BLaER1 treated with 17β-estradiol and CSF1 and Interleukin-3, amounts not matched to agents 10 nM and 100 nM (cell line): ENCODE measurements at regions not wholly inside any gene's neighbourhood (a gene's known extent, or its start where the extent isn't known, plus 50 kb on each side); places are given as distances from the start of the nearest gene placed in this dataset.

Source experiments
- H3K27ac ChIP-seq, 11 experiments: shearing (Covaris generic); formaldehyde crosslinking; 2 replicates each; pipeline ENCODE4 v1.8.1; 2022
- H3K27me3 ChIP-seq, 11 experiments: shearing (Covaris generic); formaldehyde crosslinking; 2 replicates each; pipeline ENCODE4 v1.8.1; 2022
- H3K36me3 ChIP-seq, 11 experiments: shearing (Covaris generic); formaldehyde crosslinking; 2 replicates each; pipeline ENCODE4 v1.8.1; 2022
- H3K4me1 ChIP-seq, 10 experiments: shearing (Covaris generic); formaldehyde crosslinking; 2 replicates each; pipeline ENCODE4 v1.8.1; 2022
- H3K4me2 ChIP-seq, 11 experiments: shearing (Covaris generic); formaldehyde crosslinking; 2 replicates each; pipeline ENCODE4 v1.8.1; 2022
- H3K4me3 ChIP-seq, 10 experiments: shearing (Covaris generic); formaldehyde crosslinking; 2 replicates each; pipeline ENCODE4 v1.8.1; 2022
- H3K9ac ChIP-seq, 11 experiments: shearing (Covaris generic); formaldehyde crosslinking; 2 replicates each; pipeline ENCODE4 v1.8.1; 2022
- H3K9me3 ChIP-seq, 11 experiments: shearing (Covaris generic); formaldehyde crosslinking; replicated peaks in 1 of 11; 2 replicates each; pipeline ENCODE4 v1.8.1; 2022
- H4K20me1 ChIP-seq, 11 experiments: shearing (Covaris generic); formaldehyde crosslinking; 2 replicates each; pipeline ENCODE4 v1.8.1; 2022
- Cebpa-rat ChIP-seq, 11 experiments: shearing (Covaris generic); IDR thresholded peaks; 2 replicates each; pipeline ENCODE4 v1.8.1; 2022

DNA sequence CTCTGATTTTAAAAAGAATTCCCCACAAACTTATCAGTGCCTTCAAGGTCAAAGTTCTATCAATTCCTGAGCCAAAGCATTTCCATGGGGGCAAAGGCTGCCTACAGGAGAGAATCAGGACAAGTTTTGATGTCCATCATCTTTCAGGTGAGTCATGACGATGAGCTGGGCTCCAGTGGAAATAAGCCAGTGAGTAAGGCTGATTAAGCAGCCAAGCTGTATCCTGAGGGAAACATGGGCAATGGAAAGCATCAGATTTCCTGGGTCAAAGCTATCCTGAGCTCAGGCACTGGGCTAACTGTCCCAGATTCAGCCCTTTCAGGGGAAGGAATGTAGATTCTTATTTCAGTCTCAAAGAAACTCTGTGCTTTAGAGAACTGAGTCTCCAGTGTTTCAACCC is 377.4 kb downstream of the CD109 start:
- no peaks in the 10 kb centered on the region for H3K4me1 ChIP-seq
- no peaks in the 10 kb centered on the region for H3K27me3 ChIP-seq
- no peak for TF ChIP-seq Cebpa-rat (IDR thresholded peaks at IDR 0.05)
- H4K20me1 ChIP-seq, result no peaks in the 10 kb centered on the region
- H3K27ac ChIP-seq, result no peak overlapping the region
- no peaks in the 10 kb centered on the region for H3K9me3 ChIP-seq
- H3K9ac ChIP-seq, result no peak overlapping the region
- H3K4me2 ChIP-seq, result no peak overlapping the region
- no peaks in the 10 kb centered on the region for H3K36me3 ChIP-seq
- no peak overlapping the region for H3K4me3 ChIP-seq

DNA sequence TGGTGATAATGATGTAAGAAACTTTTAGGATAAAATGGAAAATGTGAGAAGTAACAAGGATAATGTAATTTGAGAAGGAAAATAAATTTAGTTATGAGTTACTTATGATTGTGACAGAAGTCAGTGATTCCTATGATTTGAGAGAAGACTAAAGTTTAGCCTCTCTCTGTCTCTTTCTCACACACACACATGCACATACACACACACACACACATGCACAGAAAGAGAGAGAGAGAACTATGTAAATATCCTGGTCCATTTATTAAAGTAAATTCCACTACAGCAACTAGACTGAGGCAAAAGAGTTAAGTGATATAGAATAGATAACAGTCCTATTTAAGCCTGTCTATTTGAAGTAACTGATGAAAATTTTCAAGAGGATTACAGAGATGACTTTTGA is 375.2 kb downstream of the CD109 start:
- no peak overlapping the region for H3K9ac ChIP-seq
- no peaks in the 10 kb centered on the region for H3K36me3 ChIP-seq
- H4K20me1 ChIP-seq, result no peaks in the 10 kb centered on the region
- no peak for TF ChIP-seq Cebpa-rat (IDR thresholded peaks at IDR 0.05)
- H3K4me3 ChIP-seq, result no peak overlapping the region
- no peak overlapping the region for H3K27ac ChIP-seq
- peaks cover 0 to 12% (median 0%) of the 10 kb centered on the region in 10 experiments; a peak in 7 of 20 replicates for H3K4me1 ChIP-seq
- H3K27me3 ChIP-seq, result no peaks in the 10 kb centered on the region
- no peak overlapping the region for H3K4me2 ChIP-seq
- no peaks in the 10 kb centered on the region for H3K9me3 ChIP-seq

DNA sequence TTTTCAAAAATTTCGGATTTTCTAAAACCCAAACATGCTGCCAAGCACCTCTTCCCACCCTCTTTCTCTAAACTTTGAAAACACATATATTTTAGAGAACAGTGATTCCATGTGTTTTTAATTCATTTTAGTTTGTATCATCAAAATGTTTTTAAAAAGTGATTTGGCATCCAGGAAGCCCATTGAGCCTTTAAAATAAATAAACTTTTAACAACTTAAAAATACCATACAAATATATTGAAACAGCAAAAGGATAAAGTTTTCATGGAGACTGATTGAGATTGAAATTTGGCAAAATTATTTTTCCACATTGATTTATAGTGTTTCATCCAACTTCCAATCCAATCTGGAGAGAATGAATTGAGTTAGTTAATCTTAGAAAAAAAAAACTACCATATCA is 374.7 kb downstream of the CD109 start:
- H3K9me3 ChIP-seq, result no peaks in the 10 kb centered on the region
- no peak for TF ChIP-seq Cebpa-rat (IDR thresholded peaks at IDR 0.05)
- no peaks in the 10 kb centered on the region for H3K36me3 ChIP-seq
- H4K20me1 ChIP-seq, result no peaks in the 10 kb centered on the region
- H3K9ac ChIP-seq, result no peak overlapping the region
- no peak overlapping the region for H3K4me2 ChIP-seq
- H3K4me3 ChIP-seq, result no peak overlapping the region
- H3K27ac ChIP-seq, result no peak overlapping the region
- H3K4me1 ChIP-seq, result peaks cover 0 to 13% (median 0%) of the 10 kb centered on the region in 10 experiments; a peak in 7 of 20 replicates
- H3K27me3 ChIP-seq, result no peaks in the 10 kb centered on the region

DNA sequence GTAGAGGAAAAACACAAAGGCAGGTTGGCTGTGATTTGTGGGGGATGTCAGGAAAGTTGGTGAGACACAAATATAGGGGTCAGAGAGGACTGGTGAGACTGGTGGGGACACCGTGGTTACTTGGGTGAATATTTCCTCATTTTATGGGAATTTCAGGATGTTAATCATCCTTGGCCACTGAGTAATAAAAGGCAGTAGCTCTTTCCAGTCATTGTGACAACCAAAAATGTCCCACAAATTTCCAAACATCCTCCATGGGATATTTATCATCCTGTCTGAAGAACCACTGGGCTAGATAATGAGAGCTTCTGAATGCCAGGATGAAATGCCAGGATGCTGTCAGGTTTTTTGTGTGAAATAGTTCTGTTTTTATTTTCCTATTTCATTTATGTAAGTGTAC is 374.1 kb downstream of the CD109 start:
- Histone ChIP-seq H3K36me3 (no peaks in the 10 kb centered on the region), H3K27ac (no peak overlapping the region), H3K9ac (no peak overlapping the region), H3K27me3 (no peaks in the 10 kb centered on the region), H3K4me3 (no peak overlapping the region), H3K4me1 (peaks cover 0 to 13% (median 0%) of the 10 kb centered on the region in 10 experiments; a peak in 7 of 20 replicates), H3K9me3 (no peaks in the 10 kb centered on the region), H4K20me1 (no peaks in the 10 kb centered on the region), H3K4me2 (no peak overlapping the region)
- TF ChIP-seq Cebpa-rat (IDR thresholded peaks at IDR 0.05), result no peak

DNA sequence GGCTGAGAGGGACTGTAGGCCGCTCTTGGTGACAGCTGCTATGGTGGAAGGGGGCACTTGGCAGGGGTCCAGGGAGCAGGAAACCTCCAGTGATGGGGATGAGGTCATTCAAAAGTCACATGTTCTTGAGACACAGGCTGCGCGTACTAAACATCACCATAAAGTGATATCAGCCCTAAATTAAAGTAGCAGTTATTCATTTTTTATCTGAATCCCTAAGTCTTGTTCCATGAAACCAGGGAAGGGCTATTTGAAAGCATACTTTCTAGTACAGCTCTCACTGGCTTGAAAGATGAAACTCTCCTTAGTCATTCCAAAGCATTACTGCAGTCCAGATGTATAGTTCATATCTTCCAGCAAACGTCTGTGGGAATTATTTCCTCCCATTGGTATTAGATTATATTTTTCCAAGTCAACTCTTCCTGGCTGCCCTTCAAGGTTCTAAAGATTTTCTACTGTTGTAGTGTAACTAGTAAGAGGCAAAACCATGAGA is 373.1 kb downstream of the CD109 start:
- Histone ChIP-seq H3K4me3 (no peak overlapping the region), H3K9me3 (no peaks in the 10 kb centered on the region), H4K20me1 (no peaks in the 10 kb centered on the region), H3K4me1 (peaks cover 0 to 13% (median 0%) of the 10 kb centered on the region in 10 experiments; a peak in 7 of 20 replicates), H3K27me3 (no peaks in the 10 kb centered on the region), H3K36me3 (no peaks in the 10 kb centered on the region), H3K27ac (no peak overlapping the region), H3K9ac (no peak overlapping the region), H3K4me2 (no peak overlapping the region)
- TF ChIP-seq Cebpa-rat (IDR thresholded peaks at IDR 0.05), result no peak

DNA sequence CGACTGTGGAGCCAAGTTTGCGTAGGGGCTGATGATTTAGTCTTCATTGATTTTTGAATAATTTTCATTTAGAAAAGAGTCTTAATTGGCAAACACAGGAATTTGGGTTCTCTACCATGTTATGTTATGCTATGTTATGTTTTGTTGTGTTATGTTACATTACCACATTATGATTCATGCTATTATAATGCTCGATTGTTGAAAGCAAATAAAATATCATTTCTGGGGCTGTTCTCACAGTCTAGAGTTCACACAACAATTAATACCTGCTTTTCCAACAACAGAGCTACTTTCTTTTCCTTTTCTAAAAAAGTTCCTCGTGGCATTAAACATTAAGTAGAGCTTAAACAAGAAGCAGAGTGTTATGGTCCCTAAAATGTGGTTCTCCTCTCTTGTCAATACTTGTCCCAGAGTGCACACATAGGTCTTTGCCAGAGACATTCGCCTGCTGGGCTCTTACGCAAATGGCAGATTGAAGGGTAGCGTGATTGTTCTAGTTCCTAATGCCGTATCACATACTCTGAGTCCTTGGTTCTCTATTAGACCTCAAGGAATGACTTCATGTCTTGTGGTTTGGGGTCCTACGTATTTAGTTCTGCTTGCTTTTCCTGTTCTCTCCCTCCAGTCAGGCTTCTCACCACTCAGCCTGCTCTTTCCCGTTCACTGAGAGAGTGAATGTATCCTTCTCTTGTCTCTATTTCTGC is 370.3 kb downstream of the CD109 start:
- no peaks in the 10 kb centered on the region for H3K36me3 ChIP-seq
- no peak overlapping the region for H3K4me3 ChIP-seq
- no peak overlapping the region for H3K27ac ChIP-seq
- peaks cover 0 to 13% (median 0%) of the 10 kb centered on the region in 10 experiments; a peak in 7 of 20 replicates for H3K4me1 ChIP-seq
- H4K20me1 ChIP-seq, result no peaks in the 10 kb centered on the region
- no peak overlapping the region for H3K9ac ChIP-seq
- peak overlapping the region in 3 of 11 experiments; percentile 11 to 42 (median 25); a peak in 5 of 22 replicates for H3K4me2 ChIP-seq
- H3K27me3 ChIP-seq, result no peaks in the 10 kb centered on the region
- no peak for TF ChIP-seq Cebpa-rat (IDR thresholded peaks at IDR 0.05)
- H3K9me3 ChIP-seq, result no peaks in the 10 kb centered on the region

DNA sequence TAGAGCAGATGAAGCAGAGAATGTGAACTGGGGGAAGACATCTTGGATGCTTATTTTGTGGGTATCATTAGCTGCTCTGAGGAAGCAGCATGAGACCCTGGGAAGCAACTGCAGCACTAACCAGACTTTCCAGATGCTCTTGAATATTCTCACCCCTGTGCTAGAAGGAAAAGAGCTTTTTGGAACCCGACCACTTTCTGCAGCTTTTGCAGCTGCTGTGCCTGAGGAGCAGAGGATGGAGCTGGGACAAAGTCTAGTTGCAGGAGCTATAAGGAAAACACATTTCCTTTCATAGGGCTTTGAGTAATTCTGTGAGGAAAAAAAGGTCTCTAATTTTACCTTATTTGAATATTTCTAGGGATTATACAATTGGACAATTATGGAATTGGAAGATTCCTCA is 369.7 kb downstream of the CD109 start:
- no peak overlapping the region for H3K27ac ChIP-seq
- peaks cover 0 to 13% (median 0%) of the 10 kb centered on the region in 10 experiments; a peak in 7 of 20 replicates for H3K4me1 ChIP-seq
- H3K4me3 ChIP-seq, result no peak overlapping the region
- H3K9ac ChIP-seq, result no peak overlapping the region
- no peaks in the 10 kb centered on the region for H3K36me3 ChIP-seq
- no peaks in the 10 kb centered on the region for H3K9me3 ChIP-seq
- no peak for TF ChIP-seq Cebpa-rat (IDR thresholded peaks at IDR 0.05)
- H4K20me1 ChIP-seq, result no peaks in the 10 kb centered on the region
- no peak overlapping the region for H3K4me2 ChIP-seq
- no peaks in the 10 kb centered on the region for H3K27me3 ChIP-seq

DNA sequence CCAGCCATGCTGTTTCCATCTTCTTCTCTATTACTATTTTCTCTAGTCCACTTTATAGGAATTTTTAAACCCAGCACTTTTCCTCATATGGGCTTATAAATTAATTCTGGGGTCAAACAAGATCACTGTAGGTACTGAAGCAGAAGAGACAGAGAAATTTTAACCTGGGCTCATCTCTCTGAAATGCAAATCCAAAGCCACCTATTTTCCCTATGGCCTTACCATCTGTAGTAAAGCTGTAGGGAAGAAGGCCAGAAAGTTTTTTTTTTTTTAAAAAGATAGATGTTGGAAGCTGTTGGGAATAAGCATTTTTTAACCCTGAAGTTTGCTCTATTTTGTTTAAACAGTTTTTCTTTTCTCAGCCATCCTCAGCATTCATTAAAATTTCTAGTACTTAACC is 367.4 kb downstream of the CD109 start:
- H3K4me2 ChIP-seq, result no peak overlapping the region
- H3K27me3 ChIP-seq, result no peaks in the 10 kb centered on the region
- peaks cover 0 to 13% (median 0%) of the 10 kb centered on the region in 10 experiments; a peak in 7 of 20 replicates for H3K4me1 ChIP-seq
- no peaks in the 10 kb centered on the region for H3K36me3 ChIP-seq
- no peak for TF ChIP-seq Cebpa-rat (IDR thresholded peaks at IDR 0.05)
- no peak overlapping the region for H3K4me3 ChIP-seq
- no peaks in the 10 kb centered on the region for H4K20me1 ChIP-seq
- no peak overlapping the region for H3K27ac ChIP-seq
- H3K9me3 ChIP-seq, result no peaks in the 10 kb centered on the region
- no peak overlapping the region for H3K9ac ChIP-seq

DNA sequence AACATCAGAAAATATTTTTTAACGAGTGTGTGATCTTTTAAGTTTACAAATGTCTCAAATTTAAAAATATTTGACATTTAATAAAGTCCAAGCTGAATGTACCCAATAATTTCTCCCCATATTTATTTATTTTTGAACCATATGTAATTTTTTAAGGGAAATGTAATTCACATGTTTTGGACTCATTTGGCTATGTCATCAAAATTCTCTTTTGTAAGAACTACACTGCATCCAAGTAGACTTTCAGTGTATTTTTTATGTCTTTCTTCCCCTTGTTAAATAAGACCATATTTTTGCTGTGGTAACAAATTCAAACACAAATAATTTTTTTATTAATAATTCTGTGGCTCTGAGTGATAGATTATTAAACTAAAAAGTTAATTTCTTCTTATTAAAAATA is 365.2 kb downstream of the CD109 start:
- TF ChIP-seq Cebpa-rat (IDR thresholded peaks at IDR 0.05), result no peak
- no peaks in the 10 kb centered on the region for H3K36me3 ChIP-seq
- peaks cover 0 to under 1% (median 0%) of the 10 kb centered on the region in 10 experiments; a peak in 1 of 20 replicates for H3K4me1 ChIP-seq
- H3K4me3 ChIP-seq, result no peak overlapping the region
- no peaks in the 10 kb centered on the region for H3K9me3 ChIP-seq
- H4K20me1 ChIP-seq, result no peaks in the 10 kb centered on the region
- no peak overlapping the region for H3K4me2 ChIP-seq
- no peak overlapping the region for H3K9ac ChIP-seq
- H3K27ac ChIP-seq, result no peak overlapping the region
- H3K27me3 ChIP-seq, result no peaks in the 10 kb centered on the region

DNA sequence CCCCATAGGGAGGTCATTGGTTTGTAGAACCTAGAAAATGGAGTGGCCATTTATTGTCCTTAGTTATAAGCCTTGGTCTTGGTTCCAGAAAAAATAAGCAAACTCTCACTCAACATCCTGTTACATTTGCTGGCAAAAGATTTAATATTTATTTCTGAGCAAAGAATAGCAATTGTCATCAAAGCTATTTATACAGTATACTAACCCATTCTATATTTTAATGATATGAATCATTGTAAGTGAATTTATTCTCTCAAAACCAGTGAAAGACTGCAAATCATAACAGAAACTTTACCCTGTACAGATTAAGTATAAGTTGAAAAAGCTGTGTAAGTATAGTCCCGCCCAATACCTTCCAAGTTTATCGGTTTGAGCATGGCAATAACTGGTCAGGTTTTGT is 364.4 kb downstream of the CD109 start:
- Histone ChIP-seq H3K36me3 (no peaks in the 10 kb centered on the region), H4K20me1 (no peaks in the 10 kb centered on the region), H3K4me1 (no peaks in the 10 kb centered on the region), H3K4me2 (no peak overlapping the region), H3K9me3 (no peaks in the 10 kb centered on the region), H3K4me3 (no peak overlapping the region), H3K27me3 (no peaks in the 10 kb centered on the region), H3K27ac (no peak overlapping the region), H3K9ac (no peak overlapping the region)
- TF ChIP-seq Cebpa-rat (IDR thresholded peaks at IDR 0.05), result no peak
